AG04450 (cell line): ENCODE measurements at regions not wholly inside any gene's neighbourhood (a gene's known extent, or its start where the extent isn't known, plus 50 kb on each side); places are given as distances from the start of the nearest gene placed in this dataset.

Experiments
- CTCF ChIA-PET: fragments of 300-600, 350-600 bp; formaldehyde crosslinking; extraction: SDS; loops from one replicate; lab custom pipeline; 2022; ENCODE audit warnings: antibody characterized with exemption, inconsistent platforms; lab: Charles Lee
- POLR2A ChIA-PET: fragments of 350-600 bp; formaldehyde crosslinking; extraction: SDS; loops from one replicate; lab custom pipeline; 2021; ENCODE audit warnings: antibody characterized with exemption, inconsistent platforms; lab: Yijun Ruan, JAX
- DNase-seq: peaks from one replicate; pipeline ENCODE4 v3.0.0-alpha.2; 2011; ENCODE audit warnings: low read depth, low spot score
- H3K27ac ChIP-seq: one replicate; pipeline ENCODE4 v1.5.1; 2012; ENCODE audit warnings: low read depth, low read length, control low read depth
- H3K27me3 ChIP-seq: one replicate; pipeline ENCODE4 v1.6.0; 2012; ENCODE audit warnings: low read length; ENCODE audit not compliant: control insufficient read depth, insufficient read depth
- H3K4me3 ChIP-seq: 2 replicates; pipeline ENCODE4 v1.5.1; 2011; ENCODE audit warnings: mild to moderate bottlenecking, low read depth, low read length, control low read depth
- H3K9me3 ChIP-seq: 2 replicates; pipeline ENCODE4 v1.5.1; 2012; ENCODE audit warnings: low read length; ENCODE audit not compliant: control insufficient read depth, insufficient read depth
- TF ChIP-seq, protein P1 (sequence below): IDR thresholded peaks from 2 replicates; pipeline ENCODE4 v1.5.1; 2011; ENCODE audit warnings: low read depth, low read length, control low read depth, inconsistent platforms

DNA sequence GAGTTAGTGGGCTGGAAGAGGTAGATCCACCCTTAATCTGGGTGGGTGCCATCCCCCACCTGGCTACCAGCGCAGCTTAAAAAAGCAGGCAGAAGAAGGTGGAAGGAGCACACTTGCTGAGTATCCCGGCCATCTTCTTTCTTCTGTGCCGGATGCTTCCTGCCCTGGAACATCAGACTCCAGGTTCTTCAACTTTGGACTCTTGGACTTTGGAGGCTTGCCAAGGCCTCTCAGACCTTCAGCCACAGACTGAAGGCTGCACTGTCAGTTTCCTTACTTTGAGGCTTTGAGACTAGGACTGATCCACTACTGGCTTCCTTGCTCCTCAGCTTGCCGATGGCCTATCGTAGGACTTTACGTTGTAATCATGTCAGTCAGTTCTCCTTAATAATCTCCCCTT is 127.6 kb upstream of the GPC6 start:
- TF ChIP-seq, protein P1, sequence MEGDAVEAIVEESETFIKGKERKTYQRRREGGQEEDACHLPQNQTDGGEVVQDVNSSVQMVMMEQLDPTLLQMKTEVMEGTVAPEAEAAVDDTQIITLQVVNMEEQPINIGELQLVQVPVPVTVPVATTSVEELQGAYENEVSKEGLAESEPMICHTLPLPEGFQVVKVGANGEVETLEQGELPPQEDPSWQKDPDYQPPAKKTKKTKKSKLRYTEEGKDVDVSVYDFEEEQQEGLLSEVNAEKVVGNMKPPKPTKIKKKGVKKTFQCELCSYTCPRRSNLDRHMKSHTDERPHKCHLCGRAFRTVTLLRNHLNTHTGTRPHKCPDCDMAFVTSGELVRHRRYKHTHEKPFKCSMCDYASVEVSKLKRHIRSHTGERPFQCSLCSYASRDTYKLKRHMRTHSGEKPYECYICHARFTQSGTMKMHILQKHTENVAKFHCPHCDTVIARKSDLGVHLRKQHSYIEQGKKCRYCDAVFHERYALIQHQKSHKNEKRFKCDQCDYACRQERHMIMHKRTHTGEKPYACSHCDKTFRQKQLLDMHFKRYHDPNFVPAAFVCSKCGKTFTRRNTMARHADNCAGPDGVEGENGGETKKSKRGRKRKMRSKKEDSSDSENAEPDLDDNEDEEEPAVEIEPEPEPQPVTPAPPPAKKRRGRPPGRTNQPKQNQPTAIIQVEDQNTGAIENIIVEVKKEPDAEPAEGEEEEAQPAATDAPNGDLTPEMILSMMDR: no peak
- Histone ChIP-seq H3K9me3 (no peaks in the 10 kb centered on the region), H3K27ac (no peak overlapping the region), H3K27me3 (no peaks in the 10 kb centered on the region), H3K4me3 (no peak overlapping the region)
- no peak for DNase-seq
- CTCF ChIA-PET: no interaction called here
- POLR2A ChIA-PET: no interaction called here

DNA sequence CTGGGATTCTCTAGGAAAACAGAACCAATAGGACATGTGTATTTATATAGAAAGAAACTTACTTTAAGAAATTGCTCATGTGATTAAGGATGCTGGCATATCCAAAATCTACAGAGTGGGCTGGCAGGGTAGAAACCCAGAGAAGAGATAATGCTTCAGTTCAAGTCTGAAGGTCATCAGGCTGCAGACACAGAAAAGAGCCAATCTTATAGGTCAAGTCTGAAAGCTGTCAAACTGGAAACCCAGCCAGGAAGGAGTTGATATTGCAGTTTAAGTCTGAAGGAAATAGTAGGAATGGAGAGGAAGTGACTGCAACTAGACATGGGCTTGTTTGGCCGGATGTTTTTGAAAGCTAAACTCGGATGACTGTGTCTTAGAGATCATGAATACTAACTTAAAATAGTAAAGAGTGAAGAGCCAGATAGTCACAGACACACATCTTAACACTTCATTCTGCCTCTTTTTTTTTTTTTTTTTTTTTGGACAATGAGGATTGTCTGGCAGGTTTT is 125.3 kb upstream of the GPC6 start:
- Histone ChIP-seq H3K9me3 (no peaks in the 10 kb centered on the region), H3K27me3 (no peaks in the 10 kb centered on the region), H3K27ac (no peak overlapping the region), H3K4me3 (no peak overlapping the region)
- ChIA-PET POLR2A (no interaction called here), CTCF (interaction anchor here (1.1 kb wide), 1 partner anchor 11 kb away, joined by 8 read pairs; no protein-coding TSS in a partner anchor)
- no peak for DNase-seq
- TF ChIP-seq, protein P1: no peak

DNA sequence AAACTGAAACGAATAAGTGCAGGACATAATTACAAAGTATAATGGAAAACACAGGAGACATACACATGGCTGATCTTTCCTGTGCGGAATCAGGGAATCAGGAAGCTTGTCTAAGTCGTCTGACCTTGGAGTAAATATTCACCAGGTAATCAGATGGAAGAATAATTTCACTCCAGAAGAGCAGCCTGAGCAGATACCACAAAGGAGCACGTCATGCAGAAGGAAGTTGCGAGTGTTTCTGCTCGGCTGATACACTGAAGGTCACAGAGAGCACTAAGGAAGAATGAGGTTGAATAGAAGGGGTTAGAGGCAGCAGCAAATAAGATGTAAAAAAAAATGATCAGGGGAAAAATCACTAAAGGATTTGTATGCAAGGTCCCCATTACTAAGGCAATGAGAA is 122.3 kb upstream of the GPC6 start:
- H3K4me3 ChIP-seq: no peak overlapping the region
- no peak for DNase-seq
- no peaks in the 10 kb centered on the region for H3K27me3 ChIP-seq
- TF ChIP-seq, protein P1: no peak
- CTCF ChIA-PET: no interaction called here
- H3K27ac ChIP-seq: no peak overlapping the region
- POLR2A ChIA-PET: no interaction called here
- no peaks in the 10 kb centered on the region for H3K9me3 ChIP-seq

DNA sequence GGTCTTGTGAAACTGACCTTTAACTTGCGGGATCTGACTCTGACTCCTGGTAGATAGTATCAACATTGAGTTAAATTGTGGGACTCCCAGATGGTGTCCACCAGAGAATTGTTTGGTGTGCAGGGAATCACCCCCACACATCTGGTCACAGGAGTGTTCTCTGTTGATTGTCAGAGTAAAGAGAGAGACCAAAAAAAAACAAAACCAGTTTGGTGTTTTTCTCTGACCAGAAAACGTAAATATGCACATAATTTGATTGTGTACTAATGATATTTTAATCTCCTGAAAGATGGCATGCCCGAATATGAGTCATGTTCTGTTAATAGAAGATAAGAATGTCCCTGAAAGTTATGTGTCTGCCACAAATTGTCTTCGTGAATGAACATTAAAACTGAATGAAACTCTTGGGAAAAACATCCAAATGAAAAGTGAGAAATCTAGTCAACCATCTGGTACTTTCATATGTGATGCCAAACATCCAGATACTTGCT is 118.5 kb upstream of the GPC6 start:
- ChIA-PET POLR2A (no interaction called here), CTCF (interaction anchor here (0.6 kb wide), 1 partner anchor 1510 kb away, joined by 4 read pairs; no protein-coding TSS in a partner anchor)
- DNase-seq: no peak
- Histone ChIP-seq H3K27ac (no peak overlapping the region), H3K4me3 (no peak overlapping the region), H3K27me3 (no peaks in the 10 kb centered on the region), H3K9me3 (no peaks in the 10 kb centered on the region)
- TF ChIP-seq, protein P1: no peak

DNA sequence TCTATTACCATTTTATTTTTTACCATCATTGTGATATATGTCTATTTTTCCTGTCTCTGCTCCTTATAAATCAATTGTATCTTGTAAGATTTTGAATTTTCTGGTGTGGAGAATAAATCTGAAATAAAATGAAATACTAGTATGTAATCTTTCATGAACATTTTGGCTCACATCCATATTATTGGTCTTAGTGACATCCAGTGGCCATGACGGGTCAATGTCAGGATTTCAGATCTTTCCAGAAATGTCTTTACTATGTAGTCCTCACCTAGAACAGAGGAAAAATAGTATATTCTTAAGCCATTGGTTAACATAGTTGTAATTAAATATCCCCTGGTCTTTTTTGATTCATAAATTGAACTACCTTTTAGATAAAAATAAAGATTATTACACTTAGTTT is 109.8 kb upstream of the GPC6 start:
- CTCF ChIA-PET: no interaction called here
- TF ChIP-seq, protein P1: no peak
- Histone ChIP-seq H3K4me3 (no peak overlapping the region), H3K27me3 (no peaks in the 10 kb centered on the region), H3K9me3 (no peaks in the 10 kb centered on the region), H3K27ac (no peak overlapping the region)
- POLR2A ChIA-PET: no interaction called here
- DNase-seq: no peak
